Keratinocyte (primary cell): ENCODE measurements at regions not wholly inside any gene's neighbourhood (a gene's known extent, or its start where the extent isn't known, plus 50 kb on each side); places are given as distances from the start of the nearest gene placed in this dataset.

Source experiments
- DNase-seq: peaks from one replicate; pipeline ENCODE4 v3.0.0-alpha.2; 2011; ENCODE audit warnings: low read depth, missing footprints, low spot score
- FAIRE-seq: peaks from 2 replicates; lab custom pipeline; 2011; peaks lifted over from hg19 to GRCh38; lab: Jason Lieb, UNC
- H2AFZ ChIP-seq: 2 replicates; pipeline ENCODE4 v1.6.0; 2012; ENCODE audit warnings: low read length, control low read depth, inconsistent platforms; ENCODE audit not compliant: control insufficient read depth
- H3K27ac ChIP-seq: 2 replicates; pipeline ENCODE4 v1.5.1; 2011; ENCODE audit warnings: low read length; ENCODE audit not compliant: control insufficient read depth, insufficient read depth
- H3K27me3 ChIP-seq: 3 replicates; pipeline ENCODE4 v1.6.0; 2011; ENCODE audit warnings: low read length; ENCODE audit not compliant: control insufficient read depth, insufficient read depth; ENCODE audit errors: extremely low read depth
- H3K36me3 ChIP-seq, 2 experiments: 2 replicates in 1 of 2; 3 replicates in 1 of 2; pipeline ENCODE4 v1.5.1; 2011; ENCODE audit warnings: low read length in 2 of 2, mild to moderate bottlenecking in 1 of 2; ENCODE audit not compliant: control insufficient read depth in 2 of 2, insufficient read depth in 2 of 2; ENCODE audit errors: extremely low read depth in 1 of 2
- H3K4me1 ChIP-seq: 3 replicates; pipeline ENCODE4 v1.5.1; 2011; ENCODE audit warnings: low read length; ENCODE audit not compliant: control insufficient read depth, insufficient read depth; ENCODE audit errors: extremely low read depth
- H3K4me2 ChIP-seq: 3 replicates; pipeline ENCODE4 v1.6.0; 2011; ENCODE audit warnings: low read depth, low read length; ENCODE audit not compliant: control insufficient read depth, insufficient read depth; ENCODE audit errors: extremely low read depth
- H3K4me3 ChIP-seq, 3 experiments: fragments of 200-600 bp in 1 of 3; sonication (generic) in 1 of 3; 2 replicates in 2 of 3; 3 replicates in 1 of 3; pipeline ENCODE4 v1.5.1; 2011 to 2016; ENCODE audit warnings: low read length in 3 of 3, mild to moderate bottlenecking in 3 of 3, control low read depth in 2 of 3, inconsistent platforms in 1 of 3, low read depth in 1 of 3, mixed read lengths in 1 of 3, mixed run types in 1 of 3, moderate library complexity in 1 of 3; ENCODE audit not compliant: control insufficient read depth in 2 of 3, insufficient read depth in 2 of 3; ENCODE audit errors: extremely low read depth in 1 of 3
- H3K79me2 ChIP-seq: 2 replicates; pipeline ENCODE4 v1.6.0; 2012; ENCODE audit warnings: low read length; ENCODE audit not compliant: control insufficient read depth, insufficient read depth
- H3K9ac ChIP-seq: 3 replicates; pipeline ENCODE4 v1.6.0; 2011; ENCODE audit warnings: low read length; ENCODE audit not compliant: control insufficient read depth, insufficient read depth; ENCODE audit errors: extremely low read depth
- H3K9me1 ChIP-seq: 3 replicates; pipeline ENCODE4 v1.6.0; 2011; ENCODE audit warnings: low read length; ENCODE audit not compliant: control insufficient read depth, insufficient read depth; ENCODE audit errors: extremely low read depth
- H3K9me3 ChIP-seq: 2 replicates; pipeline ENCODE4 v1.5.1; 2012; ENCODE audit warnings: low read depth, low read length; ENCODE audit not compliant: control insufficient read depth
- H4K20me1 ChIP-seq: 3 replicates; pipeline ENCODE4 v1.6.0; 2011; ENCODE audit warnings: low read length; ENCODE audit not compliant: control insufficient read depth, insufficient read depth; ENCODE audit errors: extremely low read depth
- CTCF ChIP-seq, 3 experiments: IDR thresholded peaks in 1 of 3; conservative IDR thresholded peaks in 1 of 3; optimal IDR thresholded peaks in 1 of 3; 2 replicates in 2 of 3; 3 replicates in 1 of 3; pipeline versions ENCODE3 to v1.5.1; 2011; ENCODE audit warnings: low read length in 3 of 3, mild to moderate bottlenecking in 3 of 3, moderate library complexity in 2 of 3, control low read depth in 1 of 3, inconsistent platforms in 1 of 3; ENCODE audit not compliant: insufficient read depth in 2 of 3; ENCODE audit errors: extremely low read depth in 1 of 3
- EZH2 ChIP-seq: IDR thresholded peaks from one replicate; pipeline ENCODE4 v1.6.1; 2012; ENCODE audit warnings: inconsistent platforms, mild to moderate bottlenecking, low read length, moderate library complexity
- dilution Hi-C: fragments of 300-500 bp; cut with MboI; formaldehyde crosslinking; loops from one replicate; pipeline ENCODE4 v1.7.0; 2020; ENCODE audit warnings: low sequenced_read_pairs; ENCODE audit not compliant: extremely low pct_ligation_motif_present

- Histone ChIP-seq H4K20me1 (no peaks in the 10 kb centered on the region), H3K9me1 (no peaks in the 10 kb centered on the region), H3K4me3 (no peak overlapping the region), H3K79me2 (no peaks in the 10 kb centered on the region), H3K4me2 (no peak overlapping the region), H2AFZ (no peak overlapping the region), H3K27me3 (no peaks in the 10 kb centered on the region), H3K27ac (no peak overlapping the region), H3K4me1 (peaks cover 23% of the 10 kb centered on the region), H3K9me3 (no peaks in the 10 kb centered on the region), H3K36me3 (no peaks in the 10 kb centered on the region), H3K9ac (no peak overlapping the region)
- no peak for FAIRE-seq
- no peak for TF ChIP-seq CTCF (optimal IDR thresholded peaks at IDR 0.05 in 1 of 3, IDR thresholded peaks at IDR 0.05 in 1 of 3, conservative IDR thresholded peaks at IDR 0.05 in 1 of 3; ENCODE audit: extremely low read depth in 1 of 3, insufficient read depth in 2 of 3, low read length in 3 of 3)
- dilution Hi-C loops = no loop called here
- DNase-seq = no peak
These were observed 140.0 kb upstream of the SGK1 start for GRCh38 chr6:134457941-134458340.

- Histone ChIP-seq H4K20me1 (no peaks in the 10 kb centered on the region), H3K4me1 (peaks cover 27% of the 10 kb centered on the region), H3K4me3 (no peak overlapping the region), H3K9ac (no peak overlapping the region), H3K9me3 (no peaks in the 10 kb centered on the region), H3K36me3 (no peaks in the 10 kb centered on the region), H2AFZ (peak overlapping the region; percentile 25), H3K27ac (no peak overlapping the region), H3K79me2 (no peaks in the 10 kb centered on the region), H3K4me2 (no peak overlapping the region), H3K9me1 (no peaks in the 10 kb centered on the region), H3K27me3 (no peaks in the 10 kb centered on the region)
- no peak for FAIRE-seq
- TF ChIP-seq EZH2 (no peak), CTCF (optimal IDR thresholded peaks at IDR 0.05 in 1 of 3, IDR thresholded peaks at IDR 0.05 in 1 of 3, conservative IDR thresholded peaks at IDR 0.05 in 1 of 3; ENCODE audit: extremely low read depth in 1 of 3, insufficient read depth in 2 of 3, low read length in 3 of 3) (no peak)
- dilution Hi-C loops = no loop called here
- no peak for DNase-seq
These were observed 138.3 kb upstream of the SGK1 start for GRCh38 chr6:134456226-134456625.
